H1 (cell line): ENCODE measurements at regions not wholly inside any gene's neighbourhood (a gene's known extent, or its start where the extent isn't known, plus 50 kb on each side); places are given as distances from the start of the nearest gene placed in this dataset.

Experiments used
- CHD2 ChIP-seq: IDR thresholded peaks from 2 replicates; pipeline ENCODE4 v1.6.1; 2012; ENCODE audit warnings: low read length, improper control_type of control experiment
- EZH2 ChIP-seq: fragments of 200-600 bp; sonication (generic); IDR thresholded peaks from 2 replicates; pipeline ENCODE4 v1.7.1; 2012; ENCODE audit warnings: low read depth, mild to moderate bottlenecking, moderate library complexity, low read length, inconsistent platforms; ENCODE audit not compliant: severe bottlenecking
- GTF2F1 ChIP-seq: IDR thresholded peaks from 2 replicates; pipeline ENCODE4 v1.6.1; 2012; ENCODE audit warnings: low read depth, low read length, improper control_type of control experiment, borderline replicate concordance
- MAFK ChIP-seq: IDR thresholded peaks from 2 replicates; pipeline ENCODE4 v1.6.1; 2012; ENCODE audit warnings: low read depth, mild to moderate bottlenecking, improper control_type of control experiment, low read length
- POLR2A ChIP-seq, 2 experiments: IDR thresholded peaks; 1 replicate in 1 of 2; 2 replicates in 1 of 2; pipeline ENCODE4 v1.6.1; 2011; ENCODE audit warnings: low read depth in 2 of 2, low read length in 2 of 2, mild to moderate bottlenecking in 2 of 2; ENCODE audit errors: control extremely low read depth in 1 of 2
- POLR2AphosphoS5 ChIP-seq: IDR thresholded peaks from 2 replicates; pipeline ENCODE4 v1.6.1; 2011; ENCODE audit warnings: low read depth, low read length
- SRF ChIP-seq: IDR thresholded peaks from 2 replicates; pipeline ENCODE4 v1.6.1; 2011; ENCODE audit warnings: mild to moderate bottlenecking, low read depth, low read length, moderate library complexity
- TF ChIP-seq, protein P1 (sequence below), 3 experiments: IDR thresholded peaks; 1 replicate in 2 of 3; 2 replicates in 1 of 3; pipeline versions ENCODE4 v1.5.1 to v1.6.1; 2011; ENCODE audit warnings: low read length in 3 of 3, mild to moderate bottlenecking in 3 of 3, inconsistent platforms in 2 of 3, low read depth in 1 of 3, moderate library complexity in 1 of 3; ENCODE audit not compliant: insufficient read depth in 1 of 3; ENCODE audit errors: control extremely low read depth in 1 of 3

GRCh38 chr21:33136847-33137502 lies 67.0 kb downstream of the OLIG1 start:
- TF ChIP-seq, protein P1, sequence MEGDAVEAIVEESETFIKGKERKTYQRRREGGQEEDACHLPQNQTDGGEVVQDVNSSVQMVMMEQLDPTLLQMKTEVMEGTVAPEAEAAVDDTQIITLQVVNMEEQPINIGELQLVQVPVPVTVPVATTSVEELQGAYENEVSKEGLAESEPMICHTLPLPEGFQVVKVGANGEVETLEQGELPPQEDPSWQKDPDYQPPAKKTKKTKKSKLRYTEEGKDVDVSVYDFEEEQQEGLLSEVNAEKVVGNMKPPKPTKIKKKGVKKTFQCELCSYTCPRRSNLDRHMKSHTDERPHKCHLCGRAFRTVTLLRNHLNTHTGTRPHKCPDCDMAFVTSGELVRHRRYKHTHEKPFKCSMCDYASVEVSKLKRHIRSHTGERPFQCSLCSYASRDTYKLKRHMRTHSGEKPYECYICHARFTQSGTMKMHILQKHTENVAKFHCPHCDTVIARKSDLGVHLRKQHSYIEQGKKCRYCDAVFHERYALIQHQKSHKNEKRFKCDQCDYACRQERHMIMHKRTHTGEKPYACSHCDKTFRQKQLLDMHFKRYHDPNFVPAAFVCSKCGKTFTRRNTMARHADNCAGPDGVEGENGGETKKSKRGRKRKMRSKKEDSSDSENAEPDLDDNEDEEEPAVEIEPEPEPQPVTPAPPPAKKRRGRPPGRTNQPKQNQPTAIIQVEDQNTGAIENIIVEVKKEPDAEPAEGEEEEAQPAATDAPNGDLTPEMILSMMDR (IDR thresholded peaks at IDR 0.05; ENCODE audit: control extremely low read depth in 1 of 3, insufficient read depth in 1 of 3, low read depth in 1 of 3, low read length in 3 of 3): no peak
- TF ChIP-seq EZH2 (no peak), GTF2F1 (no peak), CHD2 (no peak), MAFK (no peak), POLR2A (IDR thresholded peaks at IDR 0.05; ENCODE audit: control extremely low read depth in 1 of 2, low read depth in 2 of 2, low read length in 2 of 2) (no peak), SRF (no peak), POLR2AphosphoS5 (no peak)
